ENCODE measurements at regions not wholly inside any gene's neighbourhood (a gene's known extent, or its start where the extent isn't known, plus 50 kb on each side); places are given as distances from the start of the nearest gene placed in this dataset.

- H2AFZ ChIP-seq (ENCODE audit: low read depth) = no peak overlapping the region
- no peaks in the 10 kb centered on the region for H3K36me3 ChIP-seq (ENCODE audit: insufficient read depth)
- H3K27ac ChIP-seq = no peak overlapping the region
- H3K4me2 ChIP-seq = no peak overlapping the region
- no peaks in the 10 kb centered on the region for H3K79me2 ChIP-seq (ENCODE audit: insufficient read depth, low read depth)
- no peaks in the 10 kb centered on the region for H3K27me3 ChIP-seq (ENCODE audit: insufficient read depth, low read depth)
- no peak for TF ChIP-seq CTCF (conservative IDR thresholded peaks at IDR 0.05; ENCODE audit: low read depth, low read length)
- H4K20me1 ChIP-seq (ENCODE audit: insufficient read depth) = no peaks in the 10 kb centered on the region
- H3K4me3 ChIP-seq (IDR thresholded peaks at IDR 0.05; ENCODE audit: insufficient read depth, low read depth, low read length) = no peak overlapping the region
- H3K9ac ChIP-seq = no peak overlapping the region
- H3K4me1 ChIP-seq (ENCODE audit: low read depth, poor library complexity, severe bottlenecking) = no peaks in the 10 kb centered on the region
These were observed 123.3 kb downstream of the PAPOLA start for GRCh38 chr14:96625426-96625985.

GRCh38 chr14:96626121-96626768 is 124.1 kb downstream of the PAPOLA start:
- no peaks in the 10 kb centered on the region for H4K20me1 ChIP-seq (ENCODE audit: insufficient read depth)
- no peaks in the 10 kb centered on the region for H3K36me3 ChIP-seq (ENCODE audit: insufficient read depth)
- no peak overlapping the region for H3K27ac ChIP-seq
- H3K27me3 ChIP-seq (ENCODE audit: insufficient read depth, low read depth) = no peaks in the 10 kb centered on the region
- H3K4me2 ChIP-seq = no peak overlapping the region
- H2AFZ ChIP-seq (ENCODE audit: low read depth) = no peak overlapping the region
- H3K4me3 ChIP-seq (IDR thresholded peaks at IDR 0.05; ENCODE audit: insufficient read depth, low read depth, low read length) = no peak overlapping the region
- no peaks in the 10 kb centered on the region for H3K79me2 ChIP-seq (ENCODE audit: insufficient read depth, low read depth)
- H3K4me1 ChIP-seq (ENCODE audit: low read depth, poor library complexity, severe bottlenecking) = no peaks in the 10 kb centered on the region
- no peak overlapping the region for H3K9ac ChIP-seq
- no peak for TF ChIP-seq CTCF (conservative IDR thresholded peaks at IDR 0.05; ENCODE audit: low read depth, low read length)

- Histone ChIP-seq H2AFZ (ENCODE audit: low read depth) (no peak overlapping the region), H3K9ac (no peak overlapping the region)
These were observed 124.7 kb downstream of the PAPOLA start for GRCh38 chr14:96626916-96627315.

DNA sequence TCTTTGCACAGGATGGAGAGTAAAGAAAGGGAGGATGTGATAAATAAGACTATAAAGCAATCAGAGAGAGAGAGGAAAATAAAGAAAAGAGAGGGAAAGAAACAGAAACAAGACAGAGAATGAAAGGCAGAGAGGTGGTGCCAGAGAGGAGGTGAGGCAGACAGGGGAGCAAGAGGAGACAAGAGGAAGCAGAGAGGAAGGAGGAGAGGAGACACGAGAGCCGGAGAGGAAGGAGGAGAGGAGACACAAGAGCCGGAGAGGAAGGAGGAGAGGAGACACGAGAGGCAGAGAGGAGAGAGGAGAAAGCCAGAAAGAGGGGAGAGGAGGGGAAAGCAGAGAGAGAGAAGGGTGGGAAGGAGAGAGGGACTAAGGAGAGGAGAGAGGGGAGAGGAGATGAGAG is 125.2 kb downstream of the PAPOLA start:
- H3K27ac ChIP-seq = no peak overlapping the region
- H4K20me1 ChIP-seq (ENCODE audit: insufficient read depth) = no peaks in the 10 kb centered on the region
- H3K4me3 ChIP-seq (IDR thresholded peaks at IDR 0.05; ENCODE audit: insufficient read depth, low read depth, low read length) = no peak overlapping the region
- no peaks in the 10 kb centered on the region for H3K79me2 ChIP-seq (ENCODE audit: insufficient read depth, low read depth)
- H2AFZ ChIP-seq (ENCODE audit: low read depth) = no peak overlapping the region
- no peaks in the 10 kb centered on the region for H3K27me3 ChIP-seq (ENCODE audit: insufficient read depth, low read depth)
- no peak overlapping the region for H3K9ac ChIP-seq
- no peaks in the 10 kb centered on the region for H3K4me1 ChIP-seq (ENCODE audit: low read depth, poor library complexity, severe bottlenecking)
- TF ChIP-seq CTCF (conservative IDR thresholded peaks at IDR 0.05; ENCODE audit: low read depth, low read length) = no peak
- no peak overlapping the region for H3K4me2 ChIP-seq
- no peaks in the 10 kb centered on the region for H3K36me3 ChIP-seq (ENCODE audit: insufficient read depth)

More at GRCh38 chr14:96626916-96627315, 124.7 kb downstream of the PAPOLA start:
- no peak for TF ChIP-seq CTCF (conservative IDR thresholded peaks at IDR 0.05; ENCODE audit: low read depth, low read length)
- H4K20me1 ChIP-seq (ENCODE audit: insufficient read depth) = no peaks in the 10 kb centered on the region
- no peaks in the 10 kb centered on the region for H3K36me3 ChIP-seq (ENCODE audit: insufficient read depth)
- H3K27ac ChIP-seq = no peak overlapping the region
- no peaks in the 10 kb centered on the region for H3K4me1 ChIP-seq (ENCODE audit: low read depth, poor library complexity, severe bottlenecking)
- H3K4me2 ChIP-seq = no peak overlapping the region
- no peaks in the 10 kb centered on the region for H3K79me2 ChIP-seq (ENCODE audit: insufficient read depth, low read depth)
- H3K27me3 ChIP-seq (ENCODE audit: insufficient read depth, low read depth) = no peaks in the 10 kb centered on the region
- no peak overlapping the region for H3K4me3 ChIP-seq (IDR thresholded peaks at IDR 0.05; ENCODE audit: insufficient read depth, low read depth, low read length)
